ENCODE measurements at regions not wholly inside any gene's neighbourhood (a gene's known extent, or its start where the extent isn't known, plus 50 kb on each side); places are given as distances from the start of the nearest gene placed in this dataset.

- TF ChIP-seq, protein P1, sequence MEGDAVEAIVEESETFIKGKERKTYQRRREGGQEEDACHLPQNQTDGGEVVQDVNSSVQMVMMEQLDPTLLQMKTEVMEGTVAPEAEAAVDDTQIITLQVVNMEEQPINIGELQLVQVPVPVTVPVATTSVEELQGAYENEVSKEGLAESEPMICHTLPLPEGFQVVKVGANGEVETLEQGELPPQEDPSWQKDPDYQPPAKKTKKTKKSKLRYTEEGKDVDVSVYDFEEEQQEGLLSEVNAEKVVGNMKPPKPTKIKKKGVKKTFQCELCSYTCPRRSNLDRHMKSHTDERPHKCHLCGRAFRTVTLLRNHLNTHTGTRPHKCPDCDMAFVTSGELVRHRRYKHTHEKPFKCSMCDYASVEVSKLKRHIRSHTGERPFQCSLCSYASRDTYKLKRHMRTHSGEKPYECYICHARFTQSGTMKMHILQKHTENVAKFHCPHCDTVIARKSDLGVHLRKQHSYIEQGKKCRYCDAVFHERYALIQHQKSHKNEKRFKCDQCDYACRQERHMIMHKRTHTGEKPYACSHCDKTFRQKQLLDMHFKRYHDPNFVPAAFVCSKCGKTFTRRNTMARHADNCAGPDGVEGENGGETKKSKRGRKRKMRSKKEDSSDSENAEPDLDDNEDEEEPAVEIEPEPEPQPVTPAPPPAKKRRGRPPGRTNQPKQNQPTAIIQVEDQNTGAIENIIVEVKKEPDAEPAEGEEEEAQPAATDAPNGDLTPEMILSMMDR (IDR thresholded peaks at IDR 0.05): no peak
- no peak for TF ChIP-seq CEBPB (IDR thresholded peaks at IDR 0.05)
- no peak for TF ChIP-seq HOXB13 (CRISPR knock-in tag; IDR thresholded peaks at IDR 0.05; ENCODE audit: low read depth)
- TF ChIP-seq KDM5A (IDR thresholded peaks at IDR 0.05): no peak
- no peak for TF ChIP-seq HOXB5 (CRISPR knock-in tag; IDR thresholded peaks at IDR 0.05)
- no peak for TF ChIP-seq POLR2AphosphoS2 (conservative IDR thresholded peaks at IDR 0.05; ENCODE audit: low read length)
- no peak for TF ChIP-seq NPAS2 (CRISPR knock-in tag; IDR thresholded peaks at IDR 0.05; ENCODE audit: borderline replicate concordance)
- TF ChIP-seq MAFK (IDR thresholded peaks at IDR 0.05; ENCODE audit: partially characterized antibody): no peak
- TF ChIP-seq EP300 (IDR thresholded peaks at IDR 0.05): no peak
Measured at GRCh38 chrX:122113896-122114295, 1066.5 kb downstream of the GLUD2 start (continued).

- Histone ChIP-seq H3K9me3 (no peaks in the 10 kb centered on the region), H3K4me2 (no peak overlapping the region), H3K27ac (no peak overlapping the region), H3K4me3 (no peak overlapping the region), H3K4me1 (no peaks in the 10 kb centered on the region)
- ATAC-seq (no peak), FAIRE-seq (no peak), DNase-seq (ENCODE audit: low read depth in 1 of 2, low spot score in 1 of 2) (no peak)
- WGBS (ENCODE audit: missing lambda C conversion rate): under 1% methylated on average over 6 of the region's 6 CpGs
- TF ChIP-seq HES2 (IDR thresholded peaks at IDR 0.05): no peak
- TF ChIP-seq CBX8 (IDR thresholded peaks at IDR 0.05): no peak
- no peak for TF ChIP-seq KDM1A (IDR thresholded peaks at IDR 0.05; ENCODE audit: low read depth)
- TF ChIP-seq RCOR1 (IDR thresholded peaks at IDR 0.05; ENCODE audit: low read depth, low read length): no peak
- no peak for TF ChIP-seq SMC3 (IDR thresholded peaks at IDR 0.05)
- no peak for TF ChIP-seq POLR2A (IDR thresholded peaks at IDR 0.05; ENCODE audit: low read length)
- TF ChIP-seq GATA3 (IDR thresholded peaks at IDR 0.05; ENCODE audit: borderline replicate concordance): no peak
- TF ChIP-seq HEYL (CRISPR knock-in tag; IDR thresholded peaks at IDR 0.05): no peak
- TF ChIP-seq, protein P2, sequence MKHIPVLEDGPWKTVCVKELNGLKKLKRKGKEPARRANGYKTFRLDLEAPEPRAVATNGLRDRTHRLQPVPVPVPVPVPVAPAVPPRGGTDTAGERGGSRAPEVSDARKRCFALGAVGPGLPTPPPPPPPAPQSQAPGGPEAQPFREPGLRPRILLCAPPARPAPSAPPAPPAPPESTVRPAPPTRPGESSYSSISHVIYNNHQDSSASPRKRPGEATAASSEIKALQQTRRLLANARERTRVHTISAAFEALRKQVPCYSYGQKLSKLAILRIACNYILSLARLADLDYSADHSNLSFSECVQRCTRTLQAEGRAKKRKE (CRISPR knock-in tag; IDR thresholded peaks at IDR 0.05; ENCODE audit: low read depth): no peak
- TF ChIP-seq, protein P3, sequence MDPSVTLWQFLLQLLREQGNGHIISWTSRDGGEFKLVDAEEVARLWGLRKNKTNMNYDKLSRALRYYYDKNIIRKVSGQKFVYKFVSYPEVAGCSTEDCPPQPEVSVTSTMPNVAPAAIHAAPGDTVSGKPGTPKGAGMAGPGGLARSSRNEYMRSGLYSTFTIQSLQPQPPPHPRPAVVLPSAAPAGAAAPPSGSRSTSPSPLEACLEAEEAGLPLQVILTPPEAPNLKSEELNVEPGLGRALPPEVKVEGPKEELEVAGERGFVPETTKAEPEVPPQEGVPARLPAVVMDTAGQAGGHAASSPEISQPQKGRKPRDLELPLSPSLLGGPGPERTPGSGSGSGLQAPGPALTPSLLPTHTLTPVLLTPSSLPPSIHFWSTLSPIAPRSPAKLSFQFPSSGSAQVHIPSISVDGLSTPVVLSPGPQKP (IDR thresholded peaks at IDR 0.05; ENCODE audit: low read depth, low read length): no peak
- TF ChIP-seq HOXB13 (CRISPR knock-in tag; IDR thresholded peaks at IDR 0.05; ENCODE audit: low read depth): no peak
- TF ChIP-seq BHLHE40 (IDR thresholded peaks at IDR 0.05; ENCODE audit: low read depth, low read length): no peak
- TF ChIP-seq RNF2 (IDR thresholded peaks at IDR 0.05; ENCODE audit: borderline replicate concordance, low read depth): no peak
- ChIA-PET CTCF (no interaction called here), POLR2A (no interaction called here)
Measured at GRCh38 chrX:122115604-122116003, 1068.2 kb downstream of the GLUD2 start.

DNA sequence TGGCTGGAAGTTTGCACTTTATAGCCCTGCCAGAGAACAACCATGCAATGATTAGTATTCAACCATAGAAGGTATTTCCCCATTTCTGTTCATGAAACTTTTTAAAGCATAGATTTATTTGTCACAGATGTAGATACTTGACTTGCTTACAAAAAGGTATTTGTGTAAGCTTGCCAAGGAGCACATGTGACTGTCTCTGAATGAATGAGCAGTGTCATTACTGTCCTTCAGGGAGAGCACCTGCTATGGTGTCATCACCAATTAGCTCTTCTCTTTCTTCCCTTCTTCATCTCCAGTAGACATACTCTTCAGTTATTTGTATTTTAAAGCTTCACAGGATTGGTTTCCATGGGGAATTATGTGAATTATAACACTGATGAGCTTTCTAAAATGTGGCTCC is 1064.7 kb upstream of the GRIA3 start:
- CTCF ChIA-PET: no interaction called here
- Histone ChIP-seq H3K4me3 (no peak overlapping the region), H3K27ac (no peak overlapping the region), H3K9me3 (no peaks in the 10 kb centered on the region), H3K4me2 (no peak overlapping the region), H3K4me1 (no peaks in the 10 kb centered on the region)
- DNase-seq (ENCODE audit: low read depth in 1 of 2, low spot score in 1 of 2) (no peak), ATAC-seq (no peak), FAIRE-seq (peak; percentile 36)
- POLR2A ChIA-PET: no interaction called here
- TF ChIP-seq CHD4 (IDR thresholded peaks at IDR 0.05; ENCODE audit: borderline replicate concordance): no peak
- no peak for TF ChIP-seq KDM5A (IDR thresholded peaks at IDR 0.05)
- TF ChIP-seq HDAC2 (IDR thresholded peaks at IDR 0.05): no peak
- no peak for TF ChIP-seq CEBPB (IDR thresholded peaks at IDR 0.05)
- no peak for TF ChIP-seq POLR2A (IDR thresholded peaks at IDR 0.05; ENCODE audit: low read length)
- TF ChIP-seq CBX2 (IDR thresholded peaks at IDR 0.05; ENCODE audit: borderline replicate concordance, low read depth): no peak
- TF ChIP-seq SMC3 (IDR thresholded peaks at IDR 0.05): no peak
- no peak for TF ChIP-seq MAX (IDR thresholded peaks at IDR 0.05)
- TF ChIP-seq, protein P1 (IDR thresholded peaks at IDR 0.05): no peak
- no peak for TF ChIP-seq NFE2L2 (conservative IDR thresholded peaks at IDR 0.05; ENCODE audit: low read length)
- no peak for TF ChIP-seq FOSB (CRISPR knock-in tag; IDR thresholded peaks at IDR 0.05)
- TF ChIP-seq RFX5 (IDR thresholded peaks at IDR 0.05): no peak
- TF ChIP-seq MYC (IDR thresholded peaks at IDR 0.05; ENCODE audit: borderline replicate concordance, low read length): no peak
- TF ChIP-seq ZC3H11A (IDR thresholded peaks at IDR 0.05): no peak
- no peak for TF ChIP-seq GATA3 (IDR thresholded peaks at IDR 0.05; ENCODE audit: borderline replicate concordance)
